Effector memory CD4-positive, alpha-beta T cell (primary cell): ENCODE measurements at regions not wholly inside any gene's neighbourhood (a gene's known extent, or its start where the extent isn't known, plus 50 kb on each side); places are given as distances from the start of the nearest gene placed in this dataset.

ENCODE experiments used
- DNase-seq, 3 donors: peaks; one replicate each; pipeline ENCODE4 v3.0.0-alpha.2; 2020
- H3K27ac ChIP-seq: 2 replicates; pipeline ENCODE4 v1.7.0; 2013; ENCODE audit warnings: mild to moderate bottlenecking, low read length, moderate library complexity; ENCODE audit not compliant: insufficient read depth, poor library complexity, severe bottlenecking
- H3K27me3 ChIP-seq: replicated peaks from 2 replicates; pipeline ENCODE4 v1.7.0; 2013; ENCODE audit warnings: mild to moderate bottlenecking, low read length; ENCODE audit not compliant: insufficient read depth, control insufficient read depth, poor library complexity, severe bottlenecking
- H3K36me3 ChIP-seq: 2 replicates; pipeline ENCODE4 v1.7.0; 2013; ENCODE audit warnings: mild to moderate bottlenecking, low read length, moderate library complexity; ENCODE audit not compliant: control insufficient read depth, insufficient read depth
- H3K4me1 ChIP-seq: 2 replicates; pipeline ENCODE4 v1.7.0; 2013; ENCODE audit warnings: low read length, mild to moderate bottlenecking; ENCODE audit not compliant: control insufficient read depth, insufficient read depth, poor library complexity, severe bottlenecking
- H3K4me3 ChIP-seq: 2 replicates; pipeline ENCODE4 v1.7.0; 2013; ENCODE audit warnings: low read length, low read depth, mild to moderate bottlenecking; ENCODE audit not compliant: insufficient read depth, poor library complexity, severe bottlenecking
- H3K9me3 ChIP-seq: 2 replicates; pipeline ENCODE4 v1.7.0; 2013; ENCODE audit warnings: mild to moderate bottlenecking, low read length, moderate library complexity; ENCODE audit not compliant: control insufficient read depth

- no peaks in the 10 kb centered on the region for H3K27me3 ChIP-seq
- H3K36me3 ChIP-seq, result no peaks in the 10 kb centered on the region
- no peak overlapping the region for H3K27ac ChIP-seq
- no peaks in the 10 kb centered on the region for H3K9me3 ChIP-seq
- DNase-seq, result no peak
- no peaks in the 10 kb centered on the region for H3K4me1 ChIP-seq
- H3K4me3 ChIP-seq, result no peak overlapping the region
Observed at GRCh38 chr2:239876271-239876947, 148.7 kb downstream of the NDUFA10 start.

GRCh38 chr2:239874636-239875356, 150.3 kb downstream of the NDUFA10 start:
- Histone ChIP-seq H3K36me3 (no peaks in the 10 kb centered on the region), H3K4me3 (no peak overlapping the region), H3K27ac (no peak overlapping the region), H3K4me1 (no peaks in the 10 kb centered on the region), H3K27me3 (no peaks in the 10 kb centered on the region), H3K9me3 (no peaks in the 10 kb centered on the region)
- no peak for DNase-seq

GRCh38 chr2:239873656-239874635, 151.2 kb downstream of the NDUFA10 start:
- Histone ChIP-seq H3K9me3 (no peaks in the 10 kb centered on the region), H3K4me1 (no peaks in the 10 kb centered on the region), H3K27me3 (no peaks in the 10 kb centered on the region), H3K36me3 (no peaks in the 10 kb centered on the region), H3K27ac (no peak overlapping the region), H3K4me3 (no peak overlapping the region)
- no peak for DNase-seq

GRCh38 chr2:239871481-239872435, 153.4 kb downstream of the NDUFA10 start:
- H3K4me1 ChIP-seq, result no peaks in the 10 kb centered on the region
- no peaks in the 10 kb centered on the region for H3K9me3 ChIP-seq
- H3K27me3 ChIP-seq, result no peaks in the 10 kb centered on the region
- no peak overlapping the region for H3K4me3 ChIP-seq
- H3K27ac ChIP-seq, result no peak overlapping the region
- DNase-seq, result no peak
- H3K36me3 ChIP-seq, result no peaks in the 10 kb centered on the region

- Histone ChIP-seq H3K27me3 (no peaks in the 10 kb centered on the region), H3K4me3 (no peak overlapping the region), H3K36me3 (no peaks in the 10 kb centered on the region), H3K9me3 (no peaks in the 10 kb centered on the region), H3K4me1 (no peaks in the 10 kb centered on the region), H3K27ac (no peak overlapping the region)
- no peak for DNase-seq
Observed at GRCh38 chr2:239870863-239871262, 154.3 kb downstream of the NDUFA10 start.

- no peaks in the 10 kb centered on the region for H3K4me1 ChIP-seq
- no peak overlapping the region for H3K27ac ChIP-seq
- H3K9me3 ChIP-seq, result no peaks in the 10 kb centered on the region
- H3K4me3 ChIP-seq, result no peak overlapping the region
- no peaks in the 10 kb centered on the region for H3K27me3 ChIP-seq
- DNase-seq, result no peak
- no peaks in the 10 kb centered on the region for H3K36me3 ChIP-seq
Observed at GRCh38 chr2:239870276-239870675, 154.9 kb downstream of the NDUFA10 start.

GRCh38 chr2:239869272-239870155, 155.6 kb downstream of the NDUFA10 start:
- H3K27me3 ChIP-seq, result no peaks in the 10 kb centered on the region

GRCh38 chr2:239868556-239869181, 156.5 kb downstream of the NDUFA10 start:
- Histone ChIP-seq H3K36me3 (no peaks in the 10 kb centered on the region), H3K4me1 (no peaks in the 10 kb centered on the region), H3K9me3 (no peaks in the 10 kb centered on the region), H3K27ac (no peak overlapping the region), H3K4me3 (no peak overlapping the region), H3K27me3 (no peaks in the 10 kb centered on the region)
- no peak for DNase-seq

More at GRCh38 chr2:239869272-239870155, 155.6 kb downstream of the NDUFA10 start:
- DNase-seq, result no peak
- Histone ChIP-seq H3K36me3 (no peaks in the 10 kb centered on the region), H3K4me1 (no peaks in the 10 kb centered on the region), H3K9me3 (no peaks in the 10 kb centered on the region), H3K27ac (no peak overlapping the region), H3K4me3 (no peak overlapping the region)
